ENCODE measurements at regions not wholly inside any gene's neighbourhood (a gene's known extent, or its start where the extent isn't known, plus 50 kb on each side); places are given as distances from the start of the nearest gene placed in this dataset.

GRCh38 chr3:153669527-153669926 lies 451.7 kb upstream of the ARHGEF26 start:
- TF ChIP-seq CTCF (conservative IDR thresholded peaks at IDR 0.05; ENCODE audit: low read length) (peak; percentile 51), EZH2phosphoT487 (IDR thresholded peaks at IDR 0.05; ENCODE audit: borderline replicate concordance) (no peak)
